ENCODE measurements at regions not wholly inside any gene's neighbourhood (a gene's known extent, or its start where the extent isn't known, plus 50 kb on each side); places are given as distances from the start of the nearest gene placed in this dataset.

DNA sequence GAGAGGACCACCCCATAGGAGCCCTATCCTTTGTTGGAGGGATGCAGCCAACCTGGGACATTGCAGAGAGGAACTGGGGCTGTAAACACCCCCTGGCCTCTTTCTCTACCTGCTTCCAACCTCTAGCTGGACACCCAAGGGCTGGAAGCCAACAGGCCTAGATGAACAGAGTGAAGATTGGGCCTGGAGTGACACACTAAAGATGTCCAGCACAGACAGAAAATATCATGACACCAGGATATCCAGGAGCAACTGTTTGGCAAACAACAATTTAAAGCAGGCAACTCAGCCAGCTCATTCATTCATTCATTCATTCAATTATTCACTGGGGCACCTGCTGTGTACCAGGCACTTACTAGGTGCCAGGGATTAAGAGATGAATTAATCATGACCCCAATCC, 125.0 kb upstream of the NCOR2 start:
- TF ChIP-seq, protein P1, sequence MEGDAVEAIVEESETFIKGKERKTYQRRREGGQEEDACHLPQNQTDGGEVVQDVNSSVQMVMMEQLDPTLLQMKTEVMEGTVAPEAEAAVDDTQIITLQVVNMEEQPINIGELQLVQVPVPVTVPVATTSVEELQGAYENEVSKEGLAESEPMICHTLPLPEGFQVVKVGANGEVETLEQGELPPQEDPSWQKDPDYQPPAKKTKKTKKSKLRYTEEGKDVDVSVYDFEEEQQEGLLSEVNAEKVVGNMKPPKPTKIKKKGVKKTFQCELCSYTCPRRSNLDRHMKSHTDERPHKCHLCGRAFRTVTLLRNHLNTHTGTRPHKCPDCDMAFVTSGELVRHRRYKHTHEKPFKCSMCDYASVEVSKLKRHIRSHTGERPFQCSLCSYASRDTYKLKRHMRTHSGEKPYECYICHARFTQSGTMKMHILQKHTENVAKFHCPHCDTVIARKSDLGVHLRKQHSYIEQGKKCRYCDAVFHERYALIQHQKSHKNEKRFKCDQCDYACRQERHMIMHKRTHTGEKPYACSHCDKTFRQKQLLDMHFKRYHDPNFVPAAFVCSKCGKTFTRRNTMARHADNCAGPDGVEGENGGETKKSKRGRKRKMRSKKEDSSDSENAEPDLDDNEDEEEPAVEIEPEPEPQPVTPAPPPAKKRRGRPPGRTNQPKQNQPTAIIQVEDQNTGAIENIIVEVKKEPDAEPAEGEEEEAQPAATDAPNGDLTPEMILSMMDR (IDR thresholded peaks at IDR 0.05) = no peak
- no peak for TF ChIP-seq POLR2A (IDR thresholded peaks at IDR 0.05)

All from lower leg skin (tissue), 3 donors.